ENCODE measurements at regions not wholly inside any gene's neighbourhood (a gene's known extent, or its start where the extent isn't known, plus 50 kb on each side); places are given as distances from the start of the nearest gene placed in this dataset.

- TF ChIP-seq CTCF (conservative IDR thresholded peaks at IDR 0.05; ENCODE audit: low read length) = no peak
- DNase-seq (ENCODE audit: low read depth) = no peak
- no peak overlapping the region for H3K4me3 ChIP-seq (ENCODE audit: low read length)
These were observed 54.6 kb upstream of the MBP start for GRCh38 chr18:77187189-77187588.

GRCh38 chr18:77191071-77191751, 58.4 kb upstream of the GALR1 start:
- peak; percentile 84 for DNase-seq (ENCODE audit: low read depth)
- no peak overlapping the region for H3K4me3 ChIP-seq (ENCODE audit: low read length)
- no peak for TF ChIP-seq CTCF (conservative IDR thresholded peaks at IDR 0.05; ENCODE audit: low read length)

DNA sequence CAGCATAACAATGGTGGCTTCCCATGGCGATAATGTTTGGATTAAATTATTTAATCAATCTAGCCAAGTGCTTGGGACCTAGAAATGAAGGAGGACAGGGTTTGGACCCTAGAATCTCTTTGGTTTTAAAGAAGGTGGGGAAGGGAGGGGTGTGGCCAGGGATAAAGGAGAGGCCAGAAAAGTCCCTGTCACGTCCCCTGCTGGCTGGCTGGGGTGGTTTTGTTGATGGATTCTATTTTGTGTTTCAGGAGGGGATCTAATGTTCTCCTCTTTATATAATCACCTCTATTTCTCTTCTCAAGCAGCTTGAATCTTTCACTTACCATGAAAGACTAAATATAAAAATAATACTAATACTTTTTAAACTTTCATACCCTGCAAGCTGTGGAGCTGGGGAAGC, 52.6 kb upstream of the GALR1 start:
- H3K4me3 ChIP-seq (ENCODE audit: low read length) = no peak overlapping the region
- TF ChIP-seq CTCF (conservative IDR thresholded peaks at IDR 0.05; ENCODE audit: low read length) = no peak; the same call in 1 of the 2 replicates

GRCh38 chr18:77198663-77199062, 51.0 kb upstream of the GALR1 start:
- no peak overlapping the region for H3K4me3 ChIP-seq (ENCODE audit: low read length)
- TF ChIP-seq CTCF (conservative IDR thresholded peaks at IDR 0.05; ENCODE audit: low read length) = no peak
- DNase-seq (ENCODE audit: low read depth) = no peak

More for the DNA sequence above, 52.6 kb upstream of the GALR1 start:
- DNase-seq (ENCODE audit: low read depth) = no peak

DNA sequence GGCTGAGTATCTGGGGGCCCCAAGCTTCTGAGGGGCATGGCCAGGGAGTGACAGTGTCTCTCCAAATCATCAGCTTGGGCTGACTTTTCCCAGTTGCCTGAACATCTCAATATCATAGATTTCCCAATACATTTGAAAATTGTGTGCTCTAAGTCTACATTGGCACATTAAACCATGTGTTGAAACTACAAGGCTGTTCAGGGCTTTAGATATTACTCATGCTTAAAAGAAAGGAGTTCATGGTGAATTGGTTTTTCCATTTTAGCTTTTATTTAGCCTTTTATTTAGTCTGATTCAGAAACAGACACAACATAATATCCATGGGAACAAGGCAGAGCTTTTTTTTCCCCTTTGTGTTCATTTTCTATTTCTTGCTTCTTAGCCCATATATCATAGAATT, 49.9 kb upstream of the GALR1 start:
- H3K4me3 ChIP-seq (ENCODE audit: low read length) = no peak overlapping the region
- no peak for TF ChIP-seq CTCF (conservative IDR thresholded peaks at IDR 0.05; ENCODE audit: low read length)
- peak; percentile 44 for DNase-seq (ENCODE audit: low read depth)
